Spleen (tissue), 11 donors: ENCODE measurements at regions not wholly inside any gene's neighbourhood (a gene's known extent, or its start where the extent isn't known, plus 50 kb on each side); places are given as distances from the start of the nearest gene placed in this dataset.

Source experiments
- DNase-seq: peaks from one replicate; pipeline ENCODE4 v3.0.0-alpha.2; 2020
- H3K27ac ChIP-seq, 8 donors: fragments of 200-600 bp; sonication (generic) in 7 of 8; 1 replicate in 4 of 8; 2 replicates in 4 of 8; pipeline versions ENCODE4 v1.5.0 to v1.8.0; 2016 to 2021; ENCODE audit warnings: inconsistent platforms in 4 of 8, mild to moderate bottlenecking in 4 of 8, moderate library complexity in 1 of 8
- H3K27me3 ChIP-seq, 7 donors: fragments of 200-600 bp; sonication (generic) in 6 of 7; replicated peaks in 1 of 7; 1 replicate in 4 of 7; 2 replicates in 3 of 7; pipeline versions ENCODE4 v1.5.0 to v1.8.0; 2016 to 2021; ENCODE audit warnings: inconsistent platforms in 3 of 7, mild to moderate bottlenecking in 1 of 7
- H3K36me3 ChIP-seq, 6 donors: fragments of 200-600 bp; sonication (generic) in 5 of 6; 1 replicate in 4 of 6; 2 replicates in 2 of 6; pipeline versions ENCODE4 v1.5.0 to v1.8.0; 2016 to 2021; ENCODE audit warnings: inconsistent platforms in 2 of 6
- H3K4me1 ChIP-seq, 6 donors: fragments of 200-600 bp; sonication (generic) in 5 of 6; 1 replicate in 3 of 6; 2 replicates in 3 of 6; pipeline versions ENCODE4 v1.5.0 to v1.8.0; 2016 to 2021; ENCODE audit warnings: inconsistent platforms in 3 of 6
- H3K4me3 ChIP-seq, 8 donors: fragments of 200-600 bp; sonication (generic) in 7 of 8; 1 replicate in 4 of 8; 2 replicates in 4 of 8; pipeline versions ENCODE4 v1.5.0 to v1.8.0; 2016 to 2021; ENCODE audit warnings: inconsistent platforms in 4 of 8, mild to moderate bottlenecking in 4 of 8, moderate library complexity in 2 of 8
- H3K9me3 ChIP-seq, 8 donors: fragments of 200-600 bp; sonication (generic) in 7 of 8; 1 replicate in 4 of 8; 2 replicates in 4 of 8; pipeline versions ENCODE4 v1.5.0 to v1.8.0; 2016 to 2021; ENCODE audit warnings: inconsistent platforms in 4 of 8
- CTCF ChIP-seq, 11 experiments: fragments of 200-600 bp in 7 of 11; fragments of 450-650 bp in 4 of 11; sonication (generic) in 4 of 11; IDR thresholded peaks in 8 of 11; conservative IDR thresholded peaks in 3 of 11; 1 replicate in 7 of 11; 2 replicates in 4 of 11; pipeline versions ENCODE4 v1.4.0 to v1.8.0; 2016 to 2021; ENCODE audit warnings: antibody characterized with exemption in 11 of 11, inconsistent platforms in 4 of 11, mild to moderate bottlenecking in 1 of 11
- POLR2A ChIP-seq, 3 donors: fragments of 450-650 bp; IDR thresholded peaks; one replicate each; pipeline ENCODE4 v1.5.1; 2017; ENCODE audit warnings: antibody characterized with exemption in 3 of 3, mild to moderate bottlenecking in 1 of 3
- POLR2AphosphoS5 ChIP-seq, 3 donors: sonication (generic); formaldehyde crosslinking; IDR thresholded peaks; one replicate each; pipeline ENCODE4 v1.5.1; 2017; ENCODE audit warnings: antibody characterized with exemption in 3 of 3
- WGBS, 5 donors: extraction: QIAGEN DNeasy Blood & Tissue Kit in 3 of 5; methylation state at CpG; one replicate each; pipeline versions ENCODE4 v1.1.5 to v1.1.7; 2013 to 2018; 5-methylcytosine and 5-hydroxymethylcytosine counted together
- intact Hi-C: fragments of 100-400 bp; cut with DNase I; formaldehyde crosslinking; loops from one replicate; pipeline ENCODE4 v1.15.0; 2023; ENCODE audit warnings: low total_unique reads
- donor health status: healthy with polysubstance abuse.
- donor health status: DM: no; HTN: no; CAD: no; lungs with moderate emphysema.
- donor health status: DM: no; HTN: no; CAD: no.
- donor health status: Bipolar disorder and iron deficiency.
- donor health status: healthy.
- donor health status: DM: no; HTN: no; CAD: no.
- donor health status: DM: yes; HTN: yes; CAD: no.

GRCh38 chr1:5522531-5523145 lies 469.6 kb downstream of the NPHP4 start:
- Histone ChIP-seq H3K4me3 (no peak overlapping the region), H3K4me1 (no peaks in the 10 kb centered on the region), H3K27ac (no peak overlapping the region), H3K36me3 (no peaks in the 10 kb centered on the region), H3K9me3 (no peaks in the 10 kb centered on the region), H3K27me3 (peaks cover 0 to 61% (median 5%) of the 10 kb centered on the region in 7 donors)
- intact Hi-C loops, result no loop called here
- TF ChIP-seq POLR2AphosphoS5 (IDR thresholded peaks at IDR 0.05) (no peak), CTCF (IDR thresholded peaks at IDR 0.05 in 8 of 11, conservative IDR thresholded peaks at IDR 0.05 in 3 of 11) (no peak), POLR2A (IDR thresholded peaks at IDR 0.05) (no peak)
- no peak for DNase-seq
- WGBS, 5 donors, result 35 to 51% (median 46%) methylated on average over 14 of the region's 14 CpGs

GRCh38 chr1:5519366-5520135 lies 472.7 kb downstream of the NPHP4 start:
- no peak overlapping the region for H3K27ac ChIP-seq
- no peak for DNase-seq
- no peaks in the 10 kb centered on the region for H3K9me3 ChIP-seq
- intact Hi-C loops, result loop anchor here (10.0 kb wide), 1 partner anchor 395 kb away; no protein-coding TSS in a partner anchor
- no peak overlapping the region for H3K4me3 ChIP-seq
- peaks cover 0 to 3% (median 0%) of the 10 kb centered on the region in 6 donors for H3K4me1 ChIP-seq
- 60 to 75% (median 75%) methylated on average over 10 of the region's 10 CpGs for WGBS, 5 donors
- no peak for TF ChIP-seq POLR2AphosphoS5 (IDR thresholded peaks at IDR 0.05)
- no peak for TF ChIP-seq POLR2A (IDR thresholded peaks at IDR 0.05)
- no peak for TF ChIP-seq CTCF (IDR thresholded peaks at IDR 0.05 in 8 of 11, conservative IDR thresholded peaks at IDR 0.05 in 3 of 11)
- peaks cover 0 to 53% (median 5%) of the 10 kb centered on the region in 7 donors for H3K27me3 ChIP-seq
- no peaks in the 10 kb centered on the region for H3K36me3 ChIP-seq

- Histone ChIP-seq H3K9me3 (no peaks in the 10 kb centered on the region), H3K27ac (no peak overlapping the region), H3K27me3 (peaks cover 0 to 48% (median 1%) of the 10 kb centered on the region in 7 donors), H3K4me3 (no peak overlapping the region), H3K36me3 (no peaks in the 10 kb centered on the region), H3K4me1 (peaks cover 0 to 4% (median 0%) of the 10 kb centered on the region in 6 donors)
- intact Hi-C loops, result loop anchor here (10.0 kb wide), 1 partner anchor 398 kb away; no protein-coding TSS in a partner anchor
- no peak for DNase-seq
- TF ChIP-seq CTCF (IDR thresholded peaks at IDR 0.05 in 8 of 11, conservative IDR thresholded peaks at IDR 0.05 in 3 of 11) (no peak), POLR2A (IDR thresholded peaks at IDR 0.05) (no peak), POLR2AphosphoS5 (IDR thresholded peaks at IDR 0.05) (no peak)
- WGBS, 5 donors, result 86 to 93% (median 87%) methylated on average over 10 of the region's 10 CpGs
Observed at GRCh38 chr1:5516756-5517155, 475.5 kb downstream of the NPHP4 start.

- peaks cover 0 to 57% (median 1%) of the 10 kb centered on the region in 7 donors for H3K27me3 ChIP-seq
- H3K4me3 ChIP-seq, result no peak overlapping the region
- H3K27ac ChIP-seq, result no peak overlapping the region
- peaks cover 0 to 4% (median 0%) of the 10 kb centered on the region in 6 donors for H3K4me1 ChIP-seq
- no peaks in the 10 kb centered on the region for H3K36me3 ChIP-seq
- no peak for TF ChIP-seq CTCF (IDR thresholded peaks at IDR 0.05 in 8 of 11, conservative IDR thresholded peaks at IDR 0.05 in 3 of 11)
- no peak for TF ChIP-seq POLR2A (IDR thresholded peaks at IDR 0.05)
- TF ChIP-seq POLR2AphosphoS5 (IDR thresholded peaks at IDR 0.05), result no peak
- no peak for DNase-seq
- WGBS, 5 donors, result 77 to 84% (median 80%) methylated on average over 6 of the region's 6 CpGs
- intact Hi-C loops, result loop anchor here (2.0 to 10.0 kb wide), 2 partner anchors 229 to 399 kb away; no protein-coding TSS in a partner anchor
- no peaks in the 10 kb centered on the region for H3K9me3 ChIP-seq
Observed at GRCh38 chr1:5515501-5515900, 476.7 kb downstream of the NPHP4 start.
